ENCODE measurements at regions not wholly inside any gene's neighbourhood (a gene's known extent, or its start where the extent isn't known, plus 50 kb on each side); places are given as distances from the start of the nearest gene placed in this dataset.
A peak's percentile ranks its signal among the peaks of the same experiment; 100 is the strongest.

- in situ Hi-C loops (cut with MboI; ENCODE audit: low sequenced_read_pairs in 4 of 4), result no loop called here
- no peak for DNase-seq
- TF ChIP-seq CTCF (IDR thresholded peaks at IDR 0.05 in 4 of 5, conservative IDR thresholded peaks at IDR 0.05 in 1 of 5), result no peak
- no peak for TF ChIP-seq POLR2A (IDR thresholded peaks at IDR 0.05)
- Histone ChIP-seq H3K27ac (no peak overlapping the region), H3K4me1 (peaks cover 14% of the 10 kb centered on the region in 2 donors), H3K4me3 (no peak overlapping the region), H3K27me3 (no peaks in the 10 kb centered on the region), H3K9me3 (no peaks in the 10 kb centered on the region), H3K36me3 (no peaks in the 10 kb centered on the region)
- ATAC-seq, result no peak
- intact Hi-C loops (cut with DNase I; ENCODE audit: low total_unique reads), result no loop called here
Measured at GRCh38 chr5:125579182-125579581, 832.7 kb upstream of the ZNF608 start.

- no peaks in the 10 kb centered on the region for H3K9me3 ChIP-seq
- no peak for TF ChIP-seq CTCF (IDR thresholded peaks at IDR 0.05 in 4 of 5, conservative IDR thresholded peaks at IDR 0.05 in 1 of 5)
- H3K4me3 ChIP-seq, result no peak overlapping the region
- H3K27me3 ChIP-seq, result no peaks in the 10 kb centered on the region
- in situ Hi-C loops (cut with MboI; ENCODE audit: low sequenced_read_pairs in 4 of 4), result no loop called here
- H3K27ac ChIP-seq, result no peak overlapping the region
- DNase-seq (no peak), ATAC-seq (no peak)
- intact Hi-C loops (cut with DNase I; ENCODE audit: low total_unique reads), result no loop called here
- peaks cover 14 to 15% of the 10 kb centered on the region in 2 donors for H3K4me1 ChIP-seq
- H3K36me3 ChIP-seq, result no peaks in the 10 kb centered on the region
Measured at GRCh38 chr5:125581311-125581710, 834.9 kb upstream of the ZNF608 start.

- H3K9me3 ChIP-seq, result no peaks in the 10 kb centered on the region
- H3K36me3 ChIP-seq, result no peaks in the 10 kb centered on the region
- DNase-seq (no peak), ATAC-seq (peak in 1 of 2 donors; percentile 43)
- no peak overlapping the region for H3K27ac ChIP-seq
- in situ Hi-C loops (cut with MboI; ENCODE audit: low sequenced_read_pairs in 4 of 4) (no loop called here), intact Hi-C loops (cut with DNase I; ENCODE audit: low total_unique reads) (no loop called here)
- no peak overlapping the region for H3K4me3 ChIP-seq
- H3K4me1 ChIP-seq, result peaks cover 14 to 15% of the 10 kb centered on the region in 2 donors
- H3K27me3 ChIP-seq, result no peaks in the 10 kb centered on the region
- TF ChIP-seq CTCF (IDR thresholded peaks at IDR 0.05 in 4 of 5, conservative IDR thresholded peaks at IDR 0.05 in 1 of 5) (no peak), POLR2A (IDR thresholded peaks at IDR 0.05) (no peak)
Measured at GRCh38 chr5:125582352-125582751, 835.9 kb upstream of the ZNF608 start.

- no peaks in the 10 kb centered on the region for H3K36me3 ChIP-seq
- H3K27ac ChIP-seq, result peak overlapping the region in 1 of 4 donors; percentile 21
- H3K9me3 ChIP-seq, result no peaks in the 10 kb centered on the region
- no peak for DNase-seq
- in situ Hi-C loops (cut with MboI; ENCODE audit: low sequenced_read_pairs in 4 of 4) (no loop called here), intact Hi-C loops (cut with DNase I; ENCODE audit: low total_unique reads) (no loop called here)
- H3K4me3 ChIP-seq, result no peak overlapping the region
- H3K27me3 ChIP-seq, result no peaks in the 10 kb centered on the region
- ATAC-seq, result no peak
- TF ChIP-seq CTCF (IDR thresholded peaks at IDR 0.05 in 4 of 5, conservative IDR thresholded peaks at IDR 0.05 in 1 of 5) (no peak), POLR2A (IDR thresholded peaks at IDR 0.05) (no peak)
- peaks cover 14 to 15% of the 10 kb centered on the region in 2 donors for H3K4me1 ChIP-seq
Measured at GRCh38 chr5:125583321-125584139, 837.1 kb upstream of the ZNF608 start.

Data from gastrocnemius medialis (tissue), 4 donors.